Stimulated activated naive CD8-positive, alpha-beta T cell treated with anti-CD3 and anti-CD28 coated beads, Interleukin-15, amount 100 ng/mL, for 72 hours (primary cell): ENCODE measurements at regions not wholly inside any gene's neighbourhood (a gene's known extent, or its start where the extent isn't known, plus 50 kb on each side); places are given as distances from the start of the nearest gene placed in this dataset.

Experiments
- ATAC-seq: fragments of 150-1000 bp; cut with Tn5 transposase; 2 replicates; pipeline ENCODE4 v1.10.0; 2021; ENCODE audit warnings: mild to moderate bottlenecking, moderate library complexity
- DNase-seq, 2 donors: peaks; one replicate each; pipeline ENCODE4 v3.0.0; 2021 to 2022
- H3K27ac Mint-ChIP-seq, 2 donors: one replicate each; pipeline ENCODE4 v1.8.0; 2022; ENCODE audit warnings: mild to moderate bottlenecking in 2 of 2, mixed read lengths in 2 of 2, moderate library complexity in 2 of 2
- H3K27me3 Mint-ChIP-seq: one replicate; pipeline ENCODE4 v1.8.0; 2022; ENCODE audit warnings: mixed read lengths
- H3K4me1 Mint-ChIP-seq: one replicate; pipeline ENCODE4 v1.8.0; 2022; ENCODE audit warnings: mild to moderate bottlenecking, mixed read lengths
- H3K4me3 Mint-ChIP-seq, 2 donors: one replicate each; pipeline ENCODE4 v1.8.0; 2022; ENCODE audit warnings: mild to moderate bottlenecking in 2 of 2, mixed read lengths in 2 of 2, moderate library complexity in 1 of 2
- H3K9me3 Mint-ChIP-seq, 2 donors: one replicate each; pipeline ENCODE4 v1.8.0; 2022; ENCODE audit warnings: mixed read lengths in 2 of 2

DNA sequence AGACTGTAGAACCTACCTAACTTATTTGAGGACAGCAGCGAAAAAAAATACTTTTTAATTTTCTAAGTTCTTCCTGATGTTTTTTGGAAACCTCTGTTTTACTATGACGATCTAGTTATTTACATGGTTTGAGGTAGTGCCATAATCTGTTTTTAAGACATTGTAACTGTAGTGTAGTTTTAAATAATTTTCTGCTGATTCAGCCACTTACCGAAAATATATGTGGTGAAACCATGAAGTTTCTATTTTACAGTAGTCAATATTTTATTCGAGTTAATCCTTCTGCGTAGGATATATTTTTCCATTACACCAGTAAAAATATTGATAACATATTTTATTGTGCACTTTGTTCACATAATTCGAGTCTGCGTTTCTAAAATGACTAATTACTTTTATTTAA, 121.7 kb upstream of the RRP15 start:
- ATAC-seq (no peak), DNase-seq (no peak)
- H3K27ac Mint-ChIP-seq, result no peak overlapping the region
- H3K4me3 Mint-ChIP-seq, result no peak overlapping the region
- peaks cover 57% of the 10 kb centered on the region for H3K27me3 Mint-ChIP-seq
- H3K4me1 Mint-ChIP-seq, result peaks cover 17% of the 10 kb centered on the region
- no peaks in the 10 kb centered on the region for H3K9me3 Mint-ChIP-seq

- Mint-ChIP-seq H3K4me1 (peaks cover 17% of the 10 kb centered on the region), H3K4me3 (peak overlapping the region; percentile 79 to 80), H3K27ac (peak overlapping the region in 1 of 2 donors; percentile 87), H3K9me3 (no peaks in the 10 kb centered on the region), H3K27me3 (peaks cover 51% of the 10 kb centered on the region)
- DNase-seq (no peak), ATAC-seq (peak; percentile 79)
Measured at GRCh38 chr1:218164111-218164929, 120.8 kb upstream of the RRP15 start.

GRCh38 chr1:218164930-218165700, 120.0 kb upstream of the RRP15 start:
- no peak for DNase-seq
- H3K27ac Mint-ChIP-seq, result no peak overlapping the region
- peak overlapping the region; percentile 69 to 81 for H3K4me3 Mint-ChIP-seq
- peak; percentile 77 for ATAC-seq
- peaks cover 51% of the 10 kb centered on the region for H3K27me3 Mint-ChIP-seq
- H3K9me3 Mint-ChIP-seq, result no peaks in the 10 kb centered on the region
- H3K4me1 Mint-ChIP-seq, result peaks cover 17% of the 10 kb centered on the region

GRCh38 chr1:218165701-218166114, 119.4 kb upstream of the RRP15 start:
- Mint-ChIP-seq H3K27ac (no peak overlapping the region), H3K4me3 (peak overlapping the region; percentile 69 to 81), H3K27me3 (peaks cover 48% of the 10 kb centered on the region), H3K4me1 (peaks cover 17% of the 10 kb centered on the region), H3K9me3 (no peaks in the 10 kb centered on the region)
- DNase-seq (no peak), ATAC-seq (no peak)

DNA sequence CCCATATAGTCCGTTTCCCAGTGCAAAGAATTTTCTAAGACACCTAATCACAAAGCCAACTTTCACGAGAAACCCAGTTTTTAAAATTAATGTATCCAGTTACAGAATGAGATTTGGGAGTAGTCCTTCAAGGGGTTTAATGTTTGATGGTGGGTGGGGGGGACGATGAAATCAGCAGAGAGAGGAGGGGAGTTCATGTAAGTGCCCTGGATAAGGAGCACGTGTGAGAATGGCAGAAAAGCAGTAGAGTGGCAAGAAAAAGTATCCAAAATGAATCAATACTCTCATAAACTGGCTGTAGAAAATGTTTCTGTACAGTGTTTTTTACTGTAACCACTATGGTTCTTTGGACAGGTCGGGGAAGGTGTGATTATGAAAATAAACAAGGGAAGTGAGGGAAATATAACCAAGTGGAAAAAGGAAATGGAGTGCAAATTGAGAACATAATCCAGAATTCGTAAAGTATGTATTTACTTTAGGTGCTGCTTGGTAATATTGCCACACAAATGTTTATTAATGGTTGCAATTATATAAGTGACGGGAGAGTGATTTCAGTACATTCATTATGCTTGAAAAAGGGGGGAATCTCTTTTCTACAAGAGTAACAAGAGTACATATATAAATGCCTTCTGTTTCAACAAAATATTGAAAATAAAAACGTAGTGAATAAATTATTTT, 118.7 kb upstream of the RRP15 start:
- DNase-seq, result no peak
- Mint-ChIP-seq H3K27me3 (peaks cover 44% of the 10 kb centered on the region), H3K4me3 (no peak overlapping the region), H3K9me3 (no peaks in the 10 kb centered on the region), H3K27ac (no peak overlapping the region), H3K4me1 (peaks cover 17% of the 10 kb centered on the region)
- no peak for ATAC-seq

DNA sequence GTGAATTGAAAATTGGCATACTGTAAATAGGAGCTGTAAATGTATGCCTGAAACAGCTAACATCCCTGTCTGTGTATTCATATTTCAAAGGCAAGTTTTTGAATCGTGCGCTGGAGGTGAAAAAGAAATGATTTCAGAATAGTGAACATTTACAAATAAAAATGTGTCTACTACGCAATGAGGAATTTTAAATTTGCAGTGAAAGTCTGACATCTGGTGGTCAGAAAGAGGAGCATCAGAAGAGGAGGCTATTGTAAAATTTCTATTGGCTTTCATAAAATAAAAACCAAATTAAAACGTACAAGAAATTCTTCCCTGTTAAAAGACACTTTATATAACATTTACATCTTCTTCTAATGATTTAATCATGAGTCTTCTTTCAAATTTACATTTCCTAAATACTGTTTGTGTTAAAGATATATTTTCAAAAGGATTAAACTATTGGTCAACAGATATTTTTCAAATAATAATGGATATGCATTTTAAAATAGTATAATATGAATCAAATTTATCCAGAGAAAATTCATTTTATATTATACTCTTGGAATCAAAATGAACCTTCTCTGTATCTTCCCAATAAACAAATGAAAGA, 113.7 kb upstream of the RRP15 start:
- ATAC-seq, result no peak
- Mint-ChIP-seq H3K4me3 (no peak overlapping the region), H3K9me3 (no peaks in the 10 kb centered on the region), H3K27me3 (peaks cover 5% of the 10 kb centered on the region), H3K4me1 (no peaks in the 10 kb centered on the region), H3K27ac (no peak overlapping the region)
- no peak for DNase-seq

DNA sequence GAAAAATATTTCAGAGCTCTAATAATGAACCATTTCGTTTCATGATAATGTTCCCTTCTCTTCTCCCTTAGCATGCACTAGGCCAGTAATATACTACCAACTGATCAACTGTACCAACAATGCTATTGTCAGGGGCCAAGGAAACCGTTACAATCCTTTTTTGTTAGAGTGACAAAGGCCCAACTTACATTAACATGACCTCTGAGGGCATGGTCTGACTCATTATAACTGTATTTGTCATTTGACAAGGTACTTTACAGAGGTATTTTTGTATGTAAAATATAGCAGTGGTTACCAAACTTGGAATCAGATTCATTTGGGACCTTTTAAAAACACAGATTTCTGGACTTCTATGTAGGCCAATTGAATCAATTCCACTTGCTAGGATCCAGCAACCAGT, 102.6 kb upstream of the RRP15 start:
- no peaks in the 10 kb centered on the region for H3K27me3 Mint-ChIP-seq
- DNase-seq, result no peak
- no peak overlapping the region for H3K27ac Mint-ChIP-seq
- no peaks in the 10 kb centered on the region for H3K9me3 Mint-ChIP-seq
- no peak overlapping the region for H3K4me3 Mint-ChIP-seq
- ATAC-seq, result no peak
- H3K4me1 Mint-ChIP-seq, result no peaks in the 10 kb centered on the region

DNA sequence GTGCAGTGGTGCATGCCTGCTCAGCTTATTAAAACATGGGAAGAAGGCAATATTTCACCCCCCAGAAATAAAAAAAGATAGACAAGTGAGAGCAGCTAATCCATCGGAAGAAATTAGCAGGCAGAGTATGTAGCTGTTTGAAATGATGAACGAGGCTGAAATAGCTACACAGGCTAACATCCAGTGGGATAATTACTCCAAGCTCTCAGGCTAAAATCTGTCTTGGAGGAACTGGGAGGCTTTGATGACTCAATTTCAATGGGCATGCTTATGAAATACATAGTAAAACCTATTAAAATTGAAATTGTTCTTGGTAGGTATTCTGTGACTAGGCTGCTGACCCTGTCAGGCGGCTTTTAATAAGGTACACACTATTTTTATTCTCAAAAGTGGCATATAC, 84.1 kb upstream of the RRP15 start:
- DNase-seq (no peak), ATAC-seq (no peak)
- no peaks in the 10 kb centered on the region for H3K4me1 Mint-ChIP-seq
- H3K27me3 Mint-ChIP-seq, result peaks cover 9% of the 10 kb centered on the region
- peaks cover 0 to 3% of the 10 kb centered on the region in 2 donors for H3K9me3 Mint-ChIP-seq
- H3K27ac Mint-ChIP-seq, result no peak overlapping the region
- H3K4me3 Mint-ChIP-seq, result no peak overlapping the region

DNA sequence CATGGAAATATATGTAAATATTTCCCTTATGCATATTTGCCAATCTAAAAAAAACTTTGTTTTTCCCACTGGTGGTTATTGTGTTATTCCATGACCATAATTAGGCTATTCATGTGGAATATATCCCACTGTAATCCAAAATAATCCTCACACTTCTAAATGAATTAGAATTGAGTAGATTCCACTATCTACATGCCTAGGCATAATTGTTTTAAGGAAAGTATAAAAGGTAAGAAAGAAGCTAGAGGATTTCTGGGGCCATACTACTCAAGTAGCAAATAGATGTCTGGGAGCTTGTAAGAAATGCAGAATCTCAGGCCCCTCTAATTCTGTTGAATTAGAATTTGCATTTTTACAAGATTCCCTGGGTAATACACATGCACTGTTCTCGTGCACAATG, 83.5 kb upstream of the RRP15 start:
- ATAC-seq, result no peak
- H3K27me3 Mint-ChIP-seq, result peaks cover 9% of the 10 kb centered on the region
- H3K27ac Mint-ChIP-seq, result no peak overlapping the region
- H3K4me3 Mint-ChIP-seq, result no peak overlapping the region
- DNase-seq, result no peak
- no peaks in the 10 kb centered on the region for H3K4me1 Mint-ChIP-seq
- H3K9me3 Mint-ChIP-seq, result peaks cover 0 to 3% of the 10 kb centered on the region in 2 donors

DNA sequence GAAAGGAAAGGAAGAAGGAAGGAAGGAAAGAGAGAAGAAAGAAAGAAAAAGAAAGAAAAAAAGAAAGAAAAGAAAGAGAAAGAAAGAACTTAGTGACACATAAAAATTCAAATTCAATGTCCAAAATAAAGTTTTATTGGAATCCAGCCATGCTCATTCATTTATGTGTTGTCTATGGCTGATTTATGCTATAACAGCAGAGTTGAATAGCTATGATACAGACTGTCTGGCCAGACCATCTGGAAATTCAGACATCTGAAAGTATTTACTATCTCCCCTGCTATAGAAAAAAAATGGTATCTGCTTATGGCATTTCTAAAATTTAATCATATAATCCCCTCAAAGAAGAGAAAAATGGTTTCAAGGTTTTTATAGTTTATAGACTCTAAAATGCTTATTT, 79.4 kb upstream of the RRP15 start:
- Mint-ChIP-seq H3K9me3 (peaks cover 0 to 3% of the 10 kb centered on the region in 2 donors), H3K4me3 (no peak overlapping the region)

GRCh38 chr1:218207194-218207593, 77.9 kb upstream of the RRP15 start:
- H3K9me3 Mint-ChIP-seq, result peaks cover 0 to 3% of the 10 kb centered on the region in 2 donors
- no peak overlapping the region for H3K4me3 Mint-ChIP-seq
- ATAC-seq (no peak), DNase-seq (no peak)
- no peaks in the 10 kb centered on the region for H3K27me3 Mint-ChIP-seq
- H3K4me1 Mint-ChIP-seq, result no peaks in the 10 kb centered on the region
- H3K27ac Mint-ChIP-seq, result no peak overlapping the region

More for the DNA sequence above, 79.4 kb upstream of the RRP15 start:
- DNase-seq, result no peak
- H3K27me3 Mint-ChIP-seq, result peaks cover 2% of the 10 kb centered on the region
- ATAC-seq, result no peak
- no peaks in the 10 kb centered on the region for H3K4me1 Mint-ChIP-seq
- H3K27ac Mint-ChIP-seq, result no peak overlapping the region

GRCh38 chr1:218209351-218209861, 75.7 kb upstream of the RRP15 start:
- H3K4me1 Mint-ChIP-seq, result no peaks in the 10 kb centered on the region
- ATAC-seq (no peak), DNase-seq (no peak)
- H3K27me3 Mint-ChIP-seq, result peaks cover 11% of the 10 kb centered on the region
- H3K9me3 Mint-ChIP-seq, result peaks cover 0 to 6% of the 10 kb centered on the region in 2 donors
- no peak overlapping the region for H3K4me3 Mint-ChIP-seq
- no peak overlapping the region for H3K27ac Mint-ChIP-seq

DNA sequence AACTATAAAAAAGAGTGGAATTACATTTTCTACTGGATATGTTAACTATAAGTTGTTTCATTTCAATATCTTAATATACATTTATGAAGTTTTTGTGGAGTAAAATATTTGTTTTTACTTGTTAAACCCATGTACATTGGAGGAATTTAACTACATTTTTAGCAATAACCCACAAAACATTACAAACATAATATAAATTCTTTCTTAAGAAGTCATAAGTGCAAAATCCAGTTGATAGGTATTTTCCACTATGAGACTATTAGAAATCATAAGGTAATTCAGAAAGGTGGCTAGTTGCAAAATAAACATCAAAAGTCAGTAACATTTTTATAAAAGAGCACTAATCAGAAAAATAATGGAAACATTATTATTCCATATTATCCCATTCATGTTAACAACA, 73.9 kb upstream of the RRP15 start:
- ATAC-seq (no peak), DNase-seq (no peak)
- H3K9me3 Mint-ChIP-seq, result peaks cover 0 to 6% of the 10 kb centered on the region in 2 donors
- H3K4me1 Mint-ChIP-seq, result no peaks in the 10 kb centered on the region
- no peak overlapping the region for H3K4me3 Mint-ChIP-seq
- H3K27ac Mint-ChIP-seq, result no peak overlapping the region
- H3K27me3 Mint-ChIP-seq, result peaks cover 26% of the 10 kb centered on the region

DNA sequence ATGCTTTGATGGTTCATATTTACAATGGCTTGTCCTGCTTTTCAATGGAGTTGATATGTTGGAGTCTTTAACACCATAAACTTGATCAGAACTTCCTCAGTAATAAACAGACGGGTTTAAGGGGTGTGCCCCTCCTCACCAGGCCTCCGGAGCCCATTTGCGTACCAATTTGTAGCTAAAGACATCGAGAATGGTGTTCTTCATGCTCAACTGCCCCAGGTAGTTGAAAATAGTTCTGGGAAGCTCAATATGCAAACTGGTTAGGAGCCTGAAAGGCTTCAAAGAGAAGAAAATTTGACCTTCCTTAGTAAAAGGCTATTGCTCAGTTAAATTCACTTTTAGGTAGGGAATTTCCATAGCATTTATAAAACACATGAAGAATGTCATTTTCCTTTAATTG, 68.1 kb upstream of the RRP15 start:
- ATAC-seq (no peak), DNase-seq (no peak)
- Mint-ChIP-seq H3K4me1 (no peaks in the 10 kb centered on the region), H3K4me3 (no peak overlapping the region), H3K9me3 (peaks cover 0 to 6% of the 10 kb centered on the region in 2 donors), H3K27me3 (peaks cover 40% of the 10 kb centered on the region), H3K27ac (no peak overlapping the region)

GRCh38 chr1:218219460-218219859, 65.6 kb upstream of the RRP15 start:
- Mint-ChIP-seq H3K27me3 (peaks cover 28% of the 10 kb centered on the region), H3K9me3 (no peaks in the 10 kb centered on the region), H3K4me1 (no peaks in the 10 kb centered on the region), H3K27ac (no peak overlapping the region), H3K4me3 (no peak overlapping the region)
- DNase-seq, result no peak
- no peak for ATAC-seq
